ENCODE measurements at regions not wholly inside any gene's neighbourhood (a gene's known extent, or its start where the extent isn't known, plus 50 kb on each side); places are given as distances from the start of the nearest gene placed in this dataset.

DNA sequence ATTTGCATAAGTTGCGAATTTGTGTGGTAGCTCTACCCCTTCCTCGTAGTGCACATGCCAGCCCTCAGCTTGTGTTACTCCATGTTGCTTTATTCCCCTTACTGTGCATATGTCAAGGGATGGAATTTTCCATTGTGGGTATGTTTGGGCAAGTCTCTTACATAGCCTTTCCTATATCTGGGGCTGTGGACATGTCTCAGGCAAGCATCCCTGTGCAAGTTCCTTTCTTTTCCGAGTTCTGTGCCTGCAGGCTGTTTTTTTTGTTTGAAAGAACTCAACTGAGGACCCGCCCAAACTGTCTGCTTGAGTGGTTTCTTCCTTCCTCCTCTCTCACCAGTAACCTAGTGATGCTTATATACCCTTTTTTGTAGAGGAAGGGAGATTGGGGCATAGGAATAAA is 1739.1 kb upstream of the PIK3C3 start (continued):
- TF ChIP-seq SIN3A (conservative IDR thresholded peaks at IDR 0.05 in 1 of 2, IDR thresholded peaks at IDR 0.05 in 1 of 2; ENCODE audit: low read depth in 1 of 2, low read length in 2 of 2) = no peak
- TF ChIP-seq CHD1 (IDR thresholded peaks at IDR 0.05; ENCODE audit: low read depth, low read length) = no peak

Data from H1 (cell line).